Neural cell (in vitro differentiated cells): ENCODE measurements at regions not wholly inside any gene's neighbourhood (a gene's known extent, or its start where the extent isn't known, plus 50 kb on each side); places are given as distances from the start of the nearest gene placed in this dataset.
"Not testable (repeated sequence)": the region's sequence is repeated elsewhere in the genome, so short reads cannot be mapped to it uniquely, and the experiment has no call there.

Source experiments
- H2AFZ ChIP-seq: fragments of 200-600, 300-800 bp; sonication (generic), shearing (Covaris generic); 2 replicates; pipeline ENCODE4 v1.6.0; 2014; ENCODE audit warnings: low read depth, mild to moderate bottlenecking, antibody characterized with exemption, low read length, moderate library complexity
- H3F3A ChIP-seq: fragments of 200-600 bp; shearing (Covaris generic); 2 replicates; pipeline ENCODE4 v1.6.1; 2016; ENCODE audit warnings: mild to moderate bottlenecking, moderate library complexity, mixed read lengths, antibody characterized with exemption, low read length; ENCODE audit not compliant: insufficient read depth, poor library complexity, severe bottlenecking
- H3K27ac ChIP-seq: fragments of 200-600, 300-800 bp; sonication (generic), shearing (Covaris generic); 2 replicates; pipeline ENCODE4 v1.5.1; 2014; ENCODE audit warnings: mild to moderate bottlenecking, low read length, moderate library complexity
- H3K27me3 ChIP-seq: fragments of 300-800, 200-600 bp; sonication (generic), shearing (Covaris generic); 2 replicates; pipeline ENCODE4 v1.6.0; 2014; ENCODE audit warnings: mild to moderate bottlenecking, low read depth, low read length, moderate library complexity; ENCODE audit not compliant: insufficient read depth
- H3K36me3 ChIP-seq: fragments of 300-800, 200-600 bp; sonication (generic), shearing (Covaris generic); 2 replicates; pipeline ENCODE4 v1.5.1; 2014; ENCODE audit warnings: mild to moderate bottlenecking, antibody characterized with exemption, low read length, moderate library complexity; ENCODE audit not compliant: insufficient read depth
- H3K4me2 ChIP-seq: fragments of 300-800, 200-600 bp; sonication (generic), shearing (Covaris generic); 2 replicates; pipeline ENCODE4 v1.6.0; 2014; ENCODE audit warnings: mild to moderate bottlenecking, low read length
- H3K4me3 ChIP-seq: fragments of 300-800, 200-600 bp; sonication (generic), shearing (Covaris generic); 2 replicates; pipeline ENCODE4 v1.5.1; 2014; ENCODE audit warnings: mild to moderate bottlenecking, low read length, moderate library complexity
- H3K79me2 ChIP-seq: fragments of 200-600 bp; shearing (Covaris generic); replicated peaks from 2 replicates; pipeline ENCODE4 v1.6.0; 2014; ENCODE audit warnings: mild to moderate bottlenecking, low read length, moderate library complexity; ENCODE audit not compliant: insufficient read depth
- H3K9ac ChIP-seq: fragments of 300-800, 200-600 bp; sonication (generic), shearing (Covaris generic); 2 replicates; pipeline ENCODE4 v1.6.1; 2016; ENCODE audit warnings: mild to moderate bottlenecking, low read length, mixed read lengths
- H3K9me2 ChIP-seq: fragments of 200-600 bp; shearing (Covaris generic); 2 replicates; pipeline ENCODE4 v1.6.1; 2016; ENCODE audit warnings: mild to moderate bottlenecking, low read length, mixed read lengths; ENCODE audit not compliant: insufficient read depth
- H3K9me3 ChIP-seq: fragments of 200-600, 300-800 bp; sonication (generic), shearing (Covaris generic); 2 replicates; pipeline ENCODE4 v1.6.1; 2016; ENCODE audit warnings: mild to moderate bottlenecking, mixed run types, low read length, moderate library complexity, mixed read lengths
- H4K20me1 ChIP-seq: fragments of 200-600 bp; shearing (Covaris generic); 2 replicates; pipeline ENCODE4 v1.6.1; 2016; ENCODE audit warnings: mild to moderate bottlenecking, mixed run types; ENCODE audit not compliant: insufficient read depth
- EP300 ChIP-seq: fragments of 450-650 bp; conservative IDR thresholded peaks from 2 replicates; pipeline ENCODE4 v1.6.1; 2014; ENCODE audit warnings: antibody characterized with exemption, mild to moderate bottlenecking, moderate library complexity; ENCODE audit not compliant: poor library complexity, severe bottlenecking
- MXI1 ChIP-seq: fragments of 450-650 bp; conservative IDR thresholded peaks from 2 replicates; pipeline ENCODE4 v1.6.1; 2014; ENCODE audit warnings: antibody characterized with exemption, mild to moderate bottlenecking; ENCODE audit not compliant: poor library complexity, severe bottlenecking
- POLR2AphosphoS5 ChIP-seq: IDR thresholded peaks from 2 replicates; pipeline ENCODE4 v1.6.1; 2012
- RAD21 ChIP-seq: fragments of 450-650 bp; conservative IDR thresholded peaks from 2 replicates; pipeline ENCODE4 v1.6.1; 2014; ENCODE audit warnings: antibody characterized with exemption, mild to moderate bottlenecking, moderate library complexity
- TAF1 ChIP-seq: IDR thresholded peaks from 2 replicates; pipeline ENCODE4 v1.6.1; 2012; ENCODE audit warnings: low read depth
- TF ChIP-seq, protein P1 (sequence below): IDR thresholded peaks from 2 replicates; pipeline ENCODE4 v1.6.1; 2012; ENCODE audit warnings: borderline replicate concordance

DNA sequence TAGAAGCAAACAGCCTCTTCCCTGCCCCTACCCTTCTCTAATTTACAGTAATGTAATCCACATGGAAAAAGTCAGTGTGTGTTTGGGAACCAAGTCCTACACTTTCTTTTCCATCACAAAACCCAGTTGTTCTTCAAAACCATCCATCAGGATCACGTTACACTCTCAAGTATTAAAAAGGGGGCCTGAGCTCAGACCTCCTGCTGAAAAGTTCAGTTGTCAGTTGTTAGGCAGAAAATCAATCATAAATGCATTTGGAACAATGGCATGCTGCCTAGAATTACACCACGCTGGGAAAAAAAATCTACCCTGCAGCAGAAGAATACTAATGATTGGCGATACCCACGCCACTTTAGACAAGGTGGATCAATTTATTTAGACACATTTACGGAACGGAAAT is 236.5 kb downstream of the PARM1 start:
- H3K27me3 ChIP-seq, result no peaks in the 10 kb centered on the region
- no peak overlapping the region for H3K4me2 ChIP-seq
- H3F3A ChIP-seq, result no peaks in the 10 kb centered on the region
- no peak overlapping the region for H3K9ac ChIP-seq
- no peaks in the 10 kb centered on the region for H4K20me1 ChIP-seq
- TF ChIP-seq, protein P1, sequence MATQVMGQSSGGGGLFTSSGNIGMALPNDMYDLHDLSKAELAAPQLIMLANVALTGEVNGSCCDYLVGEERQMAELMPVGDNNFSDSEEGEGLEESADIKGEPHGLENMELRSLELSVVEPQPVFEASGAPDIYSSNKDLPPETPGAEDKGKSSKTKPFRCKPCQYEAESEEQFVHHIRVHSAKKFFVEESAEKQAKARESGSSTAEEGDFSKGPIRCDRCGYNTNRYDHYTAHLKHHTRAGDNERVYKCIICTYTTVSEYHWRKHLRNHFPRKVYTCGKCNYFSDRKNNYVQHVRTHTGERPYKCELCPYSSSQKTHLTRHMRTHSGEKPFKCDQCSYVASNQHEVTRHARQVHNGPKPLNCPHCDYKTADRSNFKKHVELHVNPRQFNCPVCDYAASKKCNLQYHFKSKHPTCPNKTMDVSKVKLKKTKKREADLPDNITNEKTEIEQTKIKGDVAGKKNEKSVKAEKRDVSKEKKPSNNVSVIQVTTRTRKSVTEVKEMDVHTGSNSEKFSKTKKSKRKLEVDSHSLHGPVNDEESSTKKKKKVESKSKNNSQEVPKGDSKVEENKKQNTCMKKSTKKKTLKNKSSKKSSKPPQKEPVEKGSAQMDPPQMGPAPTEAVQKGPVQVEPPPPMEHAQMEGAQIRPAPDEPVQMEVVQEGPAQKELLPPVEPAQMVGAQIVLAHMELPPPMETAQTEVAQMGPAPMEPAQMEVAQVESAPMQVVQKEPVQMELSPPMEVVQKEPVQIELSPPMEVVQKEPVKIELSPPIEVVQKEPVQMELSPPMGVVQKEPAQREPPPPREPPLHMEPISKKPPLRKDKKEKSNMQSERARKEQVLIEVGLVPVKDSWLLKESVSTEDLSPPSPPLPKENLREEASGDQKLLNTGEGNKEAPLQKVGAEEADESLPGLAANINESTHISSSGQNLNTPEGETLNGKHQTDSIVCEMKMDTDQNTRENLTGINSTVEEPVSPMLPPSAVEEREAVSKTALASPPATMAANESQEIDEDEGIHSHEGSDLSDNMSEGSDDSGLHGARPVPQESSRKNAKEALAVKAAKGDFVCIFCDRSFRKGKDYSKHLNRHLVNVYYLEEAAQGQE, result no peak
- TF ChIP-seq RAD21 (no peak), EP300 (peak; percentile 39), TAF1 (no peak)
- no peak overlapping the region for H2AFZ ChIP-seq
- H3K79me2 ChIP-seq, result no peaks in the 10 kb centered on the region
- no peaks in the 10 kb centered on the region for H3K9me3 ChIP-seq
- H3K27ac ChIP-seq, result no peak overlapping the region
- no peaks in the 10 kb centered on the region for H3K9me2 ChIP-seq
- H3K36me3 ChIP-seq, result no peaks in the 10 kb centered on the region
- no peak overlapping the region for H3K4me3 ChIP-seq

DNA sequence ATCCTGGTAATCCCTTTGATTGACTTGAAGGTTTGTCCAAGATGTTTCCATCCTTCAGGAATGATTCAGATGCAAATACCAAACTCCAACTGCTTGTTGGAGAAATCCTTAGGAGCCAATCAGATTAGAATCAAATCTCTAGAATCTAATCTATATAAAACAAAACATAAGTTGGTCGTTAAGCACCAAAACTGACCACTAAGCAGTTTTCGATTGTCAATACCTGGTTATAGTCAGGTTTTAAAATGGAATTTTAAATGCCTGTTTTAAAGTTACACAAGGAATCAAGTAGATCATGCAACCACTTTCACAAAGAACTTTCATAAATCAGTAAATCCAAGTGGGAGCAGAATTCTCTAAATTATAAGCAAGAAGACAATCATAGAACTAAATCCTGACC is 236.1 kb downstream of the PARM1 start:
- no peak overlapping the region for H3K27ac ChIP-seq
- H3K9ac ChIP-seq, result no peak overlapping the region
- H3K79me2 ChIP-seq, result no peaks in the 10 kb centered on the region
- H3K36me3 ChIP-seq, result no peaks in the 10 kb centered on the region
- no peak overlapping the region for H3K4me2 ChIP-seq
- no peaks in the 10 kb centered on the region for H3K9me3 ChIP-seq
- H3F3A ChIP-seq, result no peaks in the 10 kb centered on the region
- H2AFZ ChIP-seq, result no peak overlapping the region
- no peaks in the 10 kb centered on the region for H4K20me1 ChIP-seq
- H3K4me3 ChIP-seq, result no peak overlapping the region
- no peaks in the 10 kb centered on the region for H3K9me2 ChIP-seq
- no peaks in the 10 kb centered on the region for H3K27me3 ChIP-seq
- no peak for TF ChIP-seq POLR2AphosphoS5
- TF ChIP-seq TAF1, result no peak
- TF ChIP-seq EP300, result no peak

DNA sequence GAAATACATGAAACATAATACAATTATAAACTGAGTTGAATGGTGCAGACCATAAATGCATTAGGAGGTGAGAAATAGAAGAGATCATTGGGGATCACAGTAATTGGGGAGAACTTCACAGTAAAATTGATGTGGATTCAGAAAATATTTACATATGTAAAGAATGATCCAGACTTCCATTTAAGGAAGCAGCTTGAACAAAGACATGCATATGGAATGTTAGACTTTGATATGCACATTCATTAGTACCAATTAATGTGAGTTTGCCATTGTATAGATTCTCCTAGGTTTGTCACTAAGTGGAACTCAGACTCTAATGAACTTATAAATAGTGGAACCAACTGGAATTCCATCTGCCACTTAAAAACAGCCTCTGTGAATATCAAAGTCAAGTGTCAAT is 235.6 kb downstream of the PARM1 start:
- H3K4me3 ChIP-seq, result no peak overlapping the region
- no peaks in the 10 kb centered on the region for H4K20me1 ChIP-seq
- no peaks in the 10 kb centered on the region for H3K36me3 ChIP-seq
- H3F3A ChIP-seq, result no peaks in the 10 kb centered on the region
- no peaks in the 10 kb centered on the region for H3K79me2 ChIP-seq
- H3K9me3 ChIP-seq, result no peaks in the 10 kb centered on the region
- H3K27me3 ChIP-seq, result no peaks in the 10 kb centered on the region
- no peak overlapping the region for H3K27ac ChIP-seq
- TF ChIP-seq MXI1, result no peak
- no peak for TF ChIP-seq EP300
- no peak overlapping the region for H3K9ac ChIP-seq
- H3K4me2 ChIP-seq, result no peak overlapping the region
- H3K9me2 ChIP-seq, result no peaks in the 10 kb centered on the region
- no peak overlapping the region for H2AFZ ChIP-seq

DNA sequence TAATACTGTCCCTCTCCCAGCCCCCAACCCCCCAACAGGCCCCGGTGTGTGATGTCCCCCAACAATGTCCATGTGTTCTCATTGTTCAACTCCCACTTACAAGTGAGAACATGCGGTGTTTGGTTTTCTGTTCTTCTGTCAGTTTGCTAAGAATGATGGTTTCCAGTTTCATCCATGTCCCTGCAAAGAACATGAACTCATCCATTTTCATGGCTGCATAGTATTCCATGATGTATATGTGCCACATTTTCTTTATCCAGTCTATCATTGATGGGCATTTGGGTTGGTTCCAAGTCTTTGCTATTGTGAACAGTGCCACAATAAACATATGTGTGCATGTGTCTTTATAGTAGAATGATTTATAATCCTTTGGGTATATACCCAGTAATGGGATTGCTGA is 232.2 kb downstream of the PARM1 start:
- H3K9ac ChIP-seq, H3F3A ChIP-seq, H3K9me2 ChIP-seq, H2AFZ ChIP-seq, H3K36me3 ChIP-seq, H3K4me2 ChIP-seq, H3K4me3 ChIP-seq, H3K27me3 ChIP-seq, H3K9me3 ChIP-seq, H3K79me2 ChIP-seq, H3K27ac ChIP-seq, H4K20me1 ChIP-seq: not testable (repeated sequence)
